A673 (cell line): ENCODE measurements at regions not wholly inside any gene's neighbourhood (a gene's known extent, or its start where the extent isn't known, plus 50 kb on each side); places are given as distances from the start of the nearest gene placed in this dataset.

Source experiments
- BruUV-seq: library from RNA; stranded (reverse); fragments of 400-500 nt; replicated peaks from 2 replicates; lab custom pipeline; 2021; lab: Mats Ljungman, UMichigan
- CTCF ChIA-PET: fragments of 300-600 bp; sonication (Branson Sonifier 250); formaldehyde crosslinking; loops from one replicate; lab custom pipeline; 2022; ENCODE audit warnings: antibody characterized with exemption; lab: Charles Lee
- POLR2A ChIA-PET: fragments of 300-600 bp; sonication (Branson Sonifier 250); formaldehyde crosslinking; loops from one replicate; lab custom pipeline; 2022; ENCODE audit warnings: antibody characterized with exemption; ENCODE audit not compliant: low non-redundant PET; lab: Charles Lee
- DNase-seq: peaks from one replicate; pipeline ENCODE4 v3.0.0-alpha.2; 2015; ENCODE audit warnings: low spot score
- H3K27ac ChIP-seq: fragments of 200-600 bp; sonication (generic); 2 replicates; pipeline ENCODE4 v1.5.1; 2016; ENCODE audit warnings: mixed run types, low read depth, mild to moderate bottlenecking, mixed read lengths, antibody characterized with exemption, low read length; ENCODE audit not compliant: poor library complexity, severe bottlenecking
- H3K27me3 ChIP-seq: fragments of 200-600 bp; sonication (generic); replicated peaks from 2 replicates; pipeline ENCODE4 v1.6.1; 2017; ENCODE audit warnings: mixed run types, low read depth, mild to moderate bottlenecking, mixed read lengths, antibody characterized with exemption, low read length; ENCODE audit not compliant: insufficient read depth, poor library complexity
- H3K36me3 ChIP-seq: fragments of 200-600 bp; sonication (generic); 2 replicates; pipeline ENCODE4 v1.6.1; 2016; ENCODE audit warnings: mixed run types, mild to moderate bottlenecking, mixed read lengths, antibody characterized with exemption, low read length; ENCODE audit not compliant: insufficient read depth, poor library complexity, severe bottlenecking
- H3K4me1 ChIP-seq: fragments of 200-600 bp; sonication (generic); 2 replicates; pipeline ENCODE4 v1.6.1; 2017; ENCODE audit warnings: mixed run types, mild to moderate bottlenecking, mixed read lengths, antibody characterized with exemption, low read length; ENCODE audit not compliant: insufficient read depth, poor library complexity, severe bottlenecking
- H3K4me3 ChIP-seq: fragments of 200-600 bp; sonication (generic); 2 replicates; pipeline ENCODE4 v1.5.1; 2016; ENCODE audit warnings: low read depth, mixed run types, mild to moderate bottlenecking, mixed read lengths, low read length; ENCODE audit not compliant: poor library complexity, severe bottlenecking
- H3K9me3 ChIP-seq: fragments of 200-600 bp; sonication (generic); 2 replicates; pipeline ENCODE4 v1.6.1; 2016; ENCODE audit warnings: mixed run types, low read depth, mild to moderate bottlenecking, mixed read lengths, antibody characterized with exemption, low read length; ENCODE audit not compliant: poor library complexity, severe bottlenecking
- CTCF ChIP-seq: fragments of 300-800, 200-600 bp; sonication (generic); conservative IDR thresholded peaks from 2 replicates; pipeline ENCODE4 v1.5.1; 2017; ENCODE audit warnings: low read depth, mild to moderate bottlenecking, antibody characterized with exemption, low read length, moderate library complexity, mixed read lengths
- EZH2 ChIP-seq: fragments of 200-600 bp; sonication (generic); IDR thresholded peaks from 2 replicates; pipeline ENCODE4 v1.6.1; 2017; ENCODE audit warnings: borderline replicate concordance, low read depth, mild to moderate bottlenecking, mixed read lengths, antibody characterized with exemption, low read length; ENCODE audit not compliant: poor library complexity, severe bottlenecking
- intact Hi-C: fragments of 100-400 bp; cut with micrococcal nuclease; formaldehyde crosslinking; loops from one replicate; pipeline ENCODE4 v1.10.0; 2022; ENCODE audit not compliant: unreplicated experiment

- intact Hi-C loops: no loop called here
- Histone ChIP-seq H3K27me3 (peaks cover 14% of the 10 kb centered on the region), H3K36me3 (no peaks in the 10 kb centered on the region), H3K27ac (no peak overlapping the region), H3K4me3 (no peak overlapping the region), H3K9me3 (no peaks in the 10 kb centered on the region), H3K4me1 (no peaks in the 10 kb centered on the region)
- no peak for TF ChIP-seq CTCF
- TF ChIP-seq EZH2: no peak
- ChIA-PET CTCF (no interaction called here), POLR2A (no interaction called here)
- BruUV-seq: no TSS peak
- no peak for DNase-seq
These were observed 59.6 kb upstream of the NXT1 start for GRCh38 chr20:23290761-23291574.

- H3K4me3 ChIP-seq: no peak overlapping the region
- H3K36me3 ChIP-seq: no peaks in the 10 kb centered on the region
- intact Hi-C loops: no loop called here
- H3K27me3 ChIP-seq: peaks cover 14% of the 10 kb centered on the region
- no peaks in the 10 kb centered on the region for H3K4me1 ChIP-seq
- H3K9me3 ChIP-seq: no peaks in the 10 kb centered on the region
- POLR2A ChIA-PET: no interaction called here
- H3K27ac ChIP-seq: no peak overlapping the region
- TF ChIP-seq CTCF: no peak
- no peak for TF ChIP-seq EZH2
- CTCF ChIA-PET: no interaction called here
- BruUV-seq: no TSS peak
- no peak for DNase-seq
These were observed 60.7 kb upstream of the NXT1 start for GRCh38 chr20:23289724-23290395.

- intact Hi-C loops: no loop called here
- TF ChIP-seq EZH2 (no peak), CTCF (no peak)
- no peak overlapping the region for H3K4me3 ChIP-seq
- POLR2A ChIA-PET: no interaction called here
- no peaks in the 10 kb centered on the region for H3K4me1 ChIP-seq
- H3K27me3 ChIP-seq: peaks cover 14% of the 10 kb centered on the region
- H3K36me3 ChIP-seq: no peaks in the 10 kb centered on the region
- DNase-seq: no peak
- CTCF ChIA-PET: no interaction called here
- BruUV-seq: no TSS peak
- no peak overlapping the region for H3K27ac ChIP-seq
- H3K9me3 ChIP-seq: no peaks in the 10 kb centered on the region
These were observed 61.3 kb upstream of the NXT1 start for GRCh38 chr20:23289249-23289648.
